ENCODE measurements at regions not wholly inside any gene's neighbourhood (a gene's known extent, or its start where the extent isn't known, plus 50 kb on each side); places are given as distances from the start of the nearest gene placed in this dataset.

DNA sequence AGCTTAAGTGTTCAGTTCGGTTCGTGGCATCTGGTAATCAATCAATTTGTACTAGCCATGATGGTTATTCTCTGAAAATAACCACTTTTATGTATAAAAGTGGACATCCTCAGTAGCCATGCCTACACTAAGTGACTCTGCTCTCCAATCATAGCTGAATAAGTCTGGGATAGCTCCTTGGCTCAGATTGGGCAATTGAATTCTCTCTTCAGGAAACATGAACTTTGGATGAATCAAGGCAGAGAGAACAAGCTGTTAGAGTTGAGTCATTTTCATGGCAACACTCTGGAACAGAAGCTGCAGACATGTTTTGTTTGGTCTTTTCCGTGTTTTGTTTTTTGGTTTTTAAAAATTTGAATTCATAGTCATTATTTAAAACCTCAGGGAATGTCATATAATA is 66.8 kb upstream of the TMEM164 start:
- ATAC-seq (ENCODE audit: low read depth): no peak
- no CpG with 5 or more reads among the region's 3 CpGs for WGBS (ENCODE audit: insufficient coverage)
- Histone ChIP-seq H3K9ac (ENCODE audit: low read length) (no peak overlapping the region), H3K36me3 (replicated peaks in 1 of 2; ENCODE audit: control extremely low read depth in 1 of 2, control insufficient read depth in 1 of 2, extremely low read depth in 1 of 2, insufficient read depth in 2 of 2, low read length in 1 of 2) (no peaks in the 10 kb centered on the region), H3K4me3 (ENCODE audit: control extremely low read depth in 1 of 5, extremely low read depth in 1 of 5, insufficient read depth in 1 of 5, low read depth in 2 of 5, low read length in 4 of 5) (no peak overlapping the region), H3K79me2 (ENCODE audit: control insufficient read depth, insufficient read depth, low read length) (no peaks in the 10 kb centered on the region), H2AFZ (ENCODE audit: insufficient read depth, low read depth, low read length, poor library complexity, severe bottlenecking) (no peak overlapping the region), H4K20me1 (ENCODE audit: control insufficient read depth, insufficient read depth, low read length, poor library complexity, severe bottlenecking) (no peaks in the 10 kb centered on the region), H3K4me1 (ENCODE audit: control insufficient read depth in 2 of 2, insufficient read depth in 2 of 2, low read length in 2 of 2) (no peaks in the 10 kb centered on the region), H3K27me3 (replicated peaks in 1 of 4; ENCODE audit: control extremely low read depth in 1 of 4, control insufficient read depth in 3 of 4, insufficient read depth in 4 of 4, low read length in 3 of 4) (peaks cover 0 to 3% (median 0%) of the 10 kb centered on the region in 4 experiments), H3K4me2 (replicated peaks; ENCODE audit: low read depth, low read length, poor library complexity, severe bottlenecking) (no peak overlapping the region), H3K27ac (ENCODE audit: low read length in 2 of 2) (no peak overlapping the region), H3K9me3 (ENCODE audit: control extremely low read depth in 1 of 3, control insufficient read depth in 2 of 3, insufficient read depth in 1 of 3, low read length in 2 of 3) (no peaks in the 10 kb centered on the region)
- ChIA-PET POLR2A (no interaction called here), CTCF (no interaction called here)
- DNase-seq: no peak
- Mint-ChIP-seq H3K27me3 (peaks cover 6% of the 10 kb centered on the region), H3K27ac (no peak overlapping the region), H3K4me1 (no peaks in the 10 kb centered on the region), H3K4me3 (no peak overlapping the region), H3K9me3 (ENCODE audit: insufficient read depth) (no peaks in the 10 kb centered on the region)
- intact Hi-C loops (cut with micrococcal nuclease): no loop called here
- no peak for TF ChIP-seq EZH2 (IDR thresholded peaks at IDR 0.05; ENCODE audit: borderline replicate concordance, insufficient read depth, low read depth, low read length, poor library complexity, severe bottlenecking)

DNA sequence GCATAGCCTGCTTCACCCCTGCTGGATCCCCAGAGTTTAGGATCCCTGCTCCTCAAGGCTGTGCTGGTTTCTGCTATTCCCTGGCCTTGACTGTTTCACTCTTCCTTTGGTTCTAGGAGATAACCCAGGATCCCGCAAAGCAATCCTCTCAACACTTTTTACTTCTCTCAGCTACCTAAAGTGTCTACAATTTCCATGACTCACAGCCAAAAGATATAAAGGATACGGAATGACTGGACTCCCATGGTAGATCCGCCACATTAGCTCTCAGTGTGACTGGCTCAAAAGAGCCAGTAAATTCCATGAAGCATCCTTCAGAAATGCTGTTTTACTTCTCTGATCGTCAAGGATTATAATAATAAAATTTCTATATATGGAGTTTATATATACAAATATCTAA is 66.3 kb upstream of the TMEM164 start:
- Histone ChIP-seq H3K27me3 (replicated peaks in 1 of 4; ENCODE audit: control extremely low read depth in 1 of 4, control insufficient read depth in 3 of 4, insufficient read depth in 4 of 4, low read length in 3 of 4) (peaks cover 0 to 3% (median 0%) of the 10 kb centered on the region in 4 experiments), H3K9ac (ENCODE audit: low read length) (no peak overlapping the region), H4K20me1 (ENCODE audit: control insufficient read depth, insufficient read depth, low read length, poor library complexity, severe bottlenecking) (no peaks in the 10 kb centered on the region), H3K9me3 (ENCODE audit: control extremely low read depth in 1 of 3, control insufficient read depth in 2 of 3, insufficient read depth in 1 of 3, low read length in 2 of 3) (no peaks in the 10 kb centered on the region), H3K79me2 (ENCODE audit: control insufficient read depth, insufficient read depth, low read length) (no peaks in the 10 kb centered on the region), H3K27ac (ENCODE audit: low read length in 2 of 2) (no peak overlapping the region), H3K4me1 (ENCODE audit: control insufficient read depth in 2 of 2, insufficient read depth in 2 of 2, low read length in 2 of 2) (no peaks in the 10 kb centered on the region), H3K4me2 (replicated peaks; ENCODE audit: low read depth, low read length, poor library complexity, severe bottlenecking) (no peak overlapping the region), H2AFZ (ENCODE audit: insufficient read depth, low read depth, low read length, poor library complexity, severe bottlenecking) (no peak overlapping the region), H3K4me3 (ENCODE audit: control extremely low read depth in 1 of 5, extremely low read depth in 1 of 5, insufficient read depth in 1 of 5, low read depth in 2 of 5, low read length in 4 of 5) (no peak overlapping the region), H3K36me3 (replicated peaks in 1 of 2; ENCODE audit: control extremely low read depth in 1 of 2, control insufficient read depth in 1 of 2, extremely low read depth in 1 of 2, insufficient read depth in 2 of 2, low read length in 1 of 2) (no peaks in the 10 kb centered on the region)
- ChIA-PET CTCF (no interaction called here), POLR2A (no interaction called here)
- no peaks in the 10 kb centered on the region for H3K9me3 Mint-ChIP-seq (ENCODE audit: insufficient read depth)
- peaks cover 6% of the 10 kb centered on the region for H3K27me3 Mint-ChIP-seq
- H3K4me3 Mint-ChIP-seq: no peak overlapping the region
- no peak overlapping the region for H3K27ac Mint-ChIP-seq
- ATAC-seq (ENCODE audit: low read depth) (no peak), DNase-seq (no peak)
- no peaks in the 10 kb centered on the region for H3K4me1 Mint-ChIP-seq
- WGBS (ENCODE audit: insufficient coverage): no CpG with 5 or more reads among the region's 4 CpGs
- TF ChIP-seq CTCF (IDR thresholded peaks at IDR 0.05): no peak
- TF ChIP-seq EZH2 (IDR thresholded peaks at IDR 0.05; ENCODE audit: borderline replicate concordance, insufficient read depth, low read depth, low read length, poor library complexity, severe bottlenecking): no peak
- intact Hi-C loops (cut with micrococcal nuclease): no loop called here

All from B cell (primary cell).